ENCODE measurements at regions not wholly inside any gene's neighbourhood (a gene's known extent, or its start where the extent isn't known, plus 50 kb on each side); places are given as distances from the start of the nearest gene placed in this dataset.

GRCh38 chr7:80054356-80054755 lies 80.3 kb upstream of the GNAI1 start:
- H3K4me3 ChIP-seq: no peak overlapping the region
- TF ChIP-seq EZH2 (IDR thresholded peaks at IDR 0.05): no peak
- no peak for TF ChIP-seq POLR2AphosphoS5 (IDR thresholded peaks at IDR 0.05; ENCODE audit: borderline replicate concordance, low read depth, low read length)
- TF ChIP-seq FOXP2 (optimal IDR thresholded peaks at IDR 0.05; ENCODE audit: control extremely low read depth, extremely low read length, insufficient read depth): no peak
- no peak overlapping the region for H3K27ac ChIP-seq
- H3K36me3 ChIP-seq (ENCODE audit: insufficient read depth, low read length): no peaks in the 10 kb centered on the region
- H3K9ac ChIP-seq (ENCODE audit: insufficient read length): no peak overlapping the region
- H3K9me3 ChIP-seq (ENCODE audit: low read depth, low read length): no peaks in the 10 kb centered on the region
- DNase-seq (ENCODE audit: low read depth, low spot score): no peak

- H3K27ac ChIP-seq: no peak overlapping the region
- H3K9ac ChIP-seq (ENCODE audit: insufficient read length): no peak overlapping the region
- no peak overlapping the region for H3K4me3 ChIP-seq
- no peaks in the 10 kb centered on the region for H3K36me3 ChIP-seq (ENCODE audit: insufficient read depth, low read length)
- TF ChIP-seq POLR2AphosphoS5 (IDR thresholded peaks at IDR 0.05; ENCODE audit: borderline replicate concordance, low read depth, low read length) (no peak), FOXP2 (optimal IDR thresholded peaks at IDR 0.05; ENCODE audit: control extremely low read depth, extremely low read length, insufficient read depth) (no peak), EZH2 (IDR thresholded peaks at IDR 0.05) (no peak)
- no peaks in the 10 kb centered on the region for H3K9me3 ChIP-seq (ENCODE audit: low read depth, low read length)
- no peak for DNase-seq (ENCODE audit: low read depth, low spot score)
Observed at GRCh38 chr7:80053124-80053523, 81.5 kb upstream of the GNAI1 start.

GRCh38 chr7:80047856-80048459 lies 86.7 kb upstream of the GNAI1 start:
- TF ChIP-seq FOXP2 (optimal IDR thresholded peaks at IDR 0.05; ENCODE audit: control extremely low read depth, extremely low read length, insufficient read depth) (no peak), EZH2 (IDR thresholded peaks at IDR 0.05) (no peak), POLR2AphosphoS5 (IDR thresholded peaks at IDR 0.05; ENCODE audit: borderline replicate concordance, low read depth, low read length) (no peak)
- Histone ChIP-seq H3K4me3 (no peak overlapping the region), H3K27ac (no peak overlapping the region), H3K9me3 (ENCODE audit: low read depth, low read length) (no peaks in the 10 kb centered on the region), H3K36me3 (ENCODE audit: insufficient read depth, low read length) (no peaks in the 10 kb centered on the region), H3K9ac (ENCODE audit: insufficient read length) (no peak overlapping the region)
- no peak for DNase-seq (ENCODE audit: low read depth, low spot score)

- H3K4me3 ChIP-seq: no peak overlapping the region
- TF ChIP-seq EZH2 (IDR thresholded peaks at IDR 0.05) (no peak), FOXP2 (optimal IDR thresholded peaks at IDR 0.05; ENCODE audit: control extremely low read depth, extremely low read length, insufficient read depth) (no peak), POLR2AphosphoS5 (IDR thresholded peaks at IDR 0.05; ENCODE audit: borderline replicate concordance, low read depth, low read length) (no peak)
- no peak for DNase-seq (ENCODE audit: low read depth, low spot score)
- H3K27ac ChIP-seq: no peak overlapping the region
- H3K36me3 ChIP-seq (ENCODE audit: insufficient read depth, low read length): no peaks in the 10 kb centered on the region
- H3K9me3 ChIP-seq (ENCODE audit: low read depth, low read length): no peaks in the 10 kb centered on the region
- no peak overlapping the region for H3K9ac ChIP-seq (ENCODE audit: insufficient read length)
Observed at GRCh38 chr7:80047032-80047431, 87.6 kb upstream of the GNAI1 start.

GRCh38 chr7:80044796-80045195 lies 89.8 kb upstream of the GNAI1 start:
- TF ChIP-seq FOXP2 (optimal IDR thresholded peaks at IDR 0.05; ENCODE audit: control extremely low read depth, extremely low read length, insufficient read depth) (no peak), EZH2 (IDR thresholded peaks at IDR 0.05) (no peak), POLR2AphosphoS5 (IDR thresholded peaks at IDR 0.05; ENCODE audit: borderline replicate concordance, low read depth, low read length) (no peak)
- DNase-seq (ENCODE audit: low read depth, low spot score): no peak
- Histone ChIP-seq H3K27ac (no peak overlapping the region), H3K9ac (ENCODE audit: insufficient read length) (no peak overlapping the region), H3K36me3 (ENCODE audit: insufficient read depth, low read length) (no peaks in the 10 kb centered on the region), H3K4me3 (no peak overlapping the region), H3K9me3 (ENCODE audit: low read depth, low read length) (no peaks in the 10 kb centered on the region)

GRCh38 chr7:80040752-80041151 lies 93.9 kb upstream of the GNAI1 start:
- no peaks in the 10 kb centered on the region for H3K36me3 ChIP-seq (ENCODE audit: insufficient read depth, low read length)
- no peak overlapping the region for H3K27ac ChIP-seq
- H3K9me3 ChIP-seq (ENCODE audit: low read depth, low read length): no peaks in the 10 kb centered on the region
- no peak for TF ChIP-seq POLR2AphosphoS5 (IDR thresholded peaks at IDR 0.05; ENCODE audit: borderline replicate concordance, low read depth, low read length)
- no peak for TF ChIP-seq FOXP2 (optimal IDR thresholded peaks at IDR 0.05; ENCODE audit: control extremely low read depth, extremely low read length, insufficient read depth)
- no peak for TF ChIP-seq EZH2 (IDR thresholded peaks at IDR 0.05)
- no peak overlapping the region for H3K4me3 ChIP-seq
- no peak overlapping the region for H3K9ac ChIP-seq (ENCODE audit: insufficient read length)
- DNase-seq (ENCODE audit: low read depth, low spot score): no peak

- no peak for DNase-seq (ENCODE audit: low read depth, low spot score)
- TF ChIP-seq FOXP2 (optimal IDR thresholded peaks at IDR 0.05; ENCODE audit: control extremely low read depth, extremely low read length, insufficient read depth): no peak
- no peak for TF ChIP-seq EZH2 (IDR thresholded peaks at IDR 0.05)
- TF ChIP-seq POLR2AphosphoS5 (IDR thresholded peaks at IDR 0.05; ENCODE audit: borderline replicate concordance, low read depth, low read length): no peak
- H3K9ac ChIP-seq (ENCODE audit: insufficient read length): no peak overlapping the region
- no peak overlapping the region for H3K27ac ChIP-seq
- no peaks in the 10 kb centered on the region for H3K36me3 ChIP-seq (ENCODE audit: insufficient read depth, low read length)
- no peak overlapping the region for H3K4me3 ChIP-seq
- no peaks in the 10 kb centered on the region for H3K9me3 ChIP-seq (ENCODE audit: low read depth, low read length)
Observed at GRCh38 chr7:80040335-80040734, 94.3 kb upstream of the GNAI1 start.

GRCh38 chr7:80039251-80039884 lies 95.3 kb upstream of the GNAI1 start:
- TF ChIP-seq EZH2 (IDR thresholded peaks at IDR 0.05): no peak
- no peak for TF ChIP-seq FOXP2 (optimal IDR thresholded peaks at IDR 0.05; ENCODE audit: control extremely low read depth, extremely low read length, insufficient read depth)
- TF ChIP-seq POLR2AphosphoS5 (IDR thresholded peaks at IDR 0.05; ENCODE audit: borderline replicate concordance, low read depth, low read length): no peak
- Histone ChIP-seq H3K9me3 (ENCODE audit: low read depth, low read length) (no peaks in the 10 kb centered on the region), H3K9ac (ENCODE audit: insufficient read length) (no peak overlapping the region), H3K27ac (0 out of 2 replicates have a peak overlapping the region, but pooled peaks have one; percentile 34), H3K4me3 (no peak overlapping the region), H3K36me3 (ENCODE audit: insufficient read depth, low read length) (no peaks in the 10 kb centered on the region)
- no peak for DNase-seq (ENCODE audit: low read depth, low spot score)
